ENCODE measurements at regions not wholly inside any gene's neighbourhood (a gene's known extent, or its start where the extent isn't known, plus 50 kb on each side); places are given as distances from the start of the nearest gene placed in this dataset.

DNA sequence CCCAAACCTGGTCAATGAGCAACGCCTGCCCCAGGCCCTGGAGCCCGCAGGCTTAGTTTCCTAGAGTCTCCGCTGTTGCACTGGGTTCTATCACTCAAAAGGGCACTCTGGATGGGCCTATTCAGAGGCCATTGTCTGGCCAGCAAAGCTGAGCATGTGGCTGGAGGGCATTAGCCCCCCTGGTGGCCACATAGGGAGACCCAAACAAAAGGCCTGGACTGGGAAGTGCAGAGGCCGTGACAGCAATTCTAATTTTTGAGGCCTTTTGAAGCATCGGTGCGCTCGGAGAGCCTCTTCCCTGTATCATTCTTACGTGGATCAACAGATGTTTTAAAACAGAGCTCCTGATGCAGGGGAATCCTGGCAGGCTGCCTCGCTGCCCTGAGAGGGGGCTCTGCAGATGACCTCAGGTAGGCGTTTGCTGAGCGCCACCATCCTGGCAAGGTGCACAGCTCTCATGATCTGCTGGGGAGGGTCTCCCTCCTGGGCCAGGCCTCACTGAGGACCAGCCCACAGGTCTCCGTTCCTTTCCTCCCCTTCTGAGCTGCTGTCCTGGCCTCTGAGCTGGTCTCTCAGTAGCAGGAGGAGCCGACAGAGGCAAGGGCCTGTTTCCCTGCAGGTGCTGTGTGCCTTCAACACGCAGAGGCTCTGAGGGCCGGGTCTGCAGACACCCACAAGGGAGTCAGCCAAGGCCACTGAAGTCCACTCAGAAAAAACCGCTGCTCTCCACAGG, 190.5 kb downstream of the URI1 start:
- Histone ChIP-seq H3K27me3 (replicated peaks; ENCODE audit: insufficient read depth) (no peaks in the 10 kb centered on the region), H3K4me1 (ENCODE audit: control insufficient read depth in 1 of 2, low read depth in 2 of 2) (no peaks in the 10 kb centered on the region), H3K27ac (no peak overlapping the region), H3K9me3 (no peaks in the 10 kb centered on the region), H3K36me3 (no peaks in the 10 kb centered on the region), H3K4me3 (no peak overlapping the region)
- TF ChIP-seq, protein P1, sequence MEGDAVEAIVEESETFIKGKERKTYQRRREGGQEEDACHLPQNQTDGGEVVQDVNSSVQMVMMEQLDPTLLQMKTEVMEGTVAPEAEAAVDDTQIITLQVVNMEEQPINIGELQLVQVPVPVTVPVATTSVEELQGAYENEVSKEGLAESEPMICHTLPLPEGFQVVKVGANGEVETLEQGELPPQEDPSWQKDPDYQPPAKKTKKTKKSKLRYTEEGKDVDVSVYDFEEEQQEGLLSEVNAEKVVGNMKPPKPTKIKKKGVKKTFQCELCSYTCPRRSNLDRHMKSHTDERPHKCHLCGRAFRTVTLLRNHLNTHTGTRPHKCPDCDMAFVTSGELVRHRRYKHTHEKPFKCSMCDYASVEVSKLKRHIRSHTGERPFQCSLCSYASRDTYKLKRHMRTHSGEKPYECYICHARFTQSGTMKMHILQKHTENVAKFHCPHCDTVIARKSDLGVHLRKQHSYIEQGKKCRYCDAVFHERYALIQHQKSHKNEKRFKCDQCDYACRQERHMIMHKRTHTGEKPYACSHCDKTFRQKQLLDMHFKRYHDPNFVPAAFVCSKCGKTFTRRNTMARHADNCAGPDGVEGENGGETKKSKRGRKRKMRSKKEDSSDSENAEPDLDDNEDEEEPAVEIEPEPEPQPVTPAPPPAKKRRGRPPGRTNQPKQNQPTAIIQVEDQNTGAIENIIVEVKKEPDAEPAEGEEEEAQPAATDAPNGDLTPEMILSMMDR (IDR thresholded peaks at IDR 0.05): no peak
- DNase-seq (ENCODE audit: low spot score): no peak
- no peak for ATAC-seq (ENCODE audit: insufficient number of reproducible peaks, low FRiP score, low read depth)

DNA sequence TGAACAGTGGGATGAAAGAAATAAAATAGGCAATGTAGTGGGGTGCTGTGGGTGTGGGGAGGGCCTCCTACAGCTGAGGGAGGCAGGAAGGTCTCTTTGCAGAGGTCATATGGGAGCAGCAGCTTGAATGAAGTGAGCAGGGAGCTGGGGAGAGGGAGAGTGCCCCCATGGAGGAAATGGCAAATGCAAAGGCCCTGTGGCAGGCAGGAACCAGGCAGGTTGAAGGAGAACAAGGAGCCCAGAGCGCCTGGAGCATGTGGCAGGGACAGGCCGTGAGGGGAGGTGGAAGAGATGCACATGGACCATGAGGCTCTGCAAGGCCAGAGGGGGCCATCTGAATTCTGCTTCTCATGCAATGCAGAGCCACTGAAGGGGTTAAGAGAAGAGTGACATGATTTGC, 191.8 kb downstream of the URI1 start:
- Histone ChIP-seq H3K4me3 (no peak overlapping the region), H3K27me3 (replicated peaks; ENCODE audit: insufficient read depth) (no peaks in the 10 kb centered on the region), H3K9me3 (no peaks in the 10 kb centered on the region), H3K27ac (no peak overlapping the region), H3K36me3 (no peaks in the 10 kb centered on the region), H3K4me1 (ENCODE audit: control insufficient read depth in 1 of 2, low read depth in 2 of 2) (no peaks in the 10 kb centered on the region)
- TF ChIP-seq, protein P1 (IDR thresholded peaks at IDR 0.05): no peak
- no peak for DNase-seq (ENCODE audit: low spot score)
- ATAC-seq (ENCODE audit: insufficient number of reproducible peaks, low FRiP score, low read depth): no peak

DNA sequence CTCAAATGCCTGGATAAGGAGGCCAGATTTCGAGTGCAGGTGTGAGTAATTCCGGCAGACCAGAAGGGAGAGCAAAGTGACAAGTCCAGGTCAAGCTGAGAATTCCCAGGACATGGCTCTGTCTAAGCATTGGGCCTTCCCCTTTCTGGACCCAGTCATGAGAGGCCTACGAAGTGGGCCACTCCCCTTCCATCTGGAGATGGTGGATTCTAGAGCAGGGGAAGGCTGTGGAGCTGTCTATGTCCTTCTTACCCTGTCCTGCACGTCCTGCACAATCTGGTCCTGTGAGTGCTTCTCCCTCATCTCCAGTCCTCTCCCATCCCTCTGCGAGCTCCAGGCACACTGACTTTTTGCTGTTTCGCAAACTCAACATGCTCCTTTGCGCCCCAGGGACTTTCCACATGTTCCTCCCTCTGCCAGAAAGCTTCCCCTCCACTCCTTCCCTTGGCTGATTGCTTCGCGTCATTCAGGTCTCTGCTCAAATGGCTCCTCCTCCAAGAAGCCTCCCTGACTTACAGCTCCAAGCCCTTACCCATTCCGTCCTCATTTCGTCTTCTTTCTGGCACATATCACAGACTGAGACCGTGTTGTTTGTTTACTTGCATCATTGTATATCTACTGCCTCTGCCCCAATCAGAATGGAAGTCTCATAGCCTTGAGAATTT, 193.2 kb downstream of the URI1 start:
- H3K27me3 ChIP-seq (replicated peaks; ENCODE audit: insufficient read depth): no peaks in the 10 kb centered on the region
- H3K4me1 ChIP-seq (ENCODE audit: control insufficient read depth in 1 of 2, low read depth in 2 of 2): no peaks in the 10 kb centered on the region
- no peaks in the 10 kb centered on the region for H3K36me3 ChIP-seq
- TF ChIP-seq, protein P1 (IDR thresholded peaks at IDR 0.05): no peak
- H3K27ac ChIP-seq: no peak overlapping the region
- ATAC-seq (ENCODE audit: insufficient number of reproducible peaks, low FRiP score, low read depth) (no peak), DNase-seq (ENCODE audit: low spot score) (no peak)
- H3K9me3 ChIP-seq: no peaks in the 10 kb centered on the region
- H3K4me3 ChIP-seq: no peak overlapping the region

DNA sequence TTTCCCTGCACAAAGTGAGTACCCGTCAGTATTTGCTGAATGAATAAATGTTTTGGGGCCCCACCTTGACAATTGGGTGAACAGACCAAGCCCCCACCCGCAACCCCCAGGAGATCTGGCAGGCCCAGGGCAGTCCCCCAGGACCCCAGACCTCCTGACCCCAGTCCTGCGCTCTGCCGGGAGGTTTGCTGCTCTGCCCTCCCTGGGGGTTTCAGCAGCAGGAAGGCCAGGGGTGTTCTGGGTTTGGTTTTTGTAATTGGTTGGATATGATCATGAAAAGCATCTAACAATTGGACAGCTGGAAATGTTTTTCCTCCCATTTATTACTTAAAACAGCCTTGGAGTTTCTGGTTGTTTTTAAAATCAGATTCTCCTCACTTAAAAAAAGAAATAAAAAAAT, 193.8 kb downstream of the URI1 start:
- ATAC-seq (ENCODE audit: insufficient number of reproducible peaks, low FRiP score, low read depth) (no peak), DNase-seq (ENCODE audit: low spot score) (no peak)
- no peak overlapping the region for H3K27ac ChIP-seq
- H3K36me3 ChIP-seq: no peaks in the 10 kb centered on the region
- no peaks in the 10 kb centered on the region for H3K9me3 ChIP-seq
- H3K4me1 ChIP-seq (ENCODE audit: control insufficient read depth in 1 of 2, low read depth in 2 of 2): no peaks in the 10 kb centered on the region
- TF ChIP-seq, protein P1 (IDR thresholded peaks at IDR 0.05): no peak
- H3K27me3 ChIP-seq (replicated peaks; ENCODE audit: insufficient read depth): no peaks in the 10 kb centered on the region
- no peak overlapping the region for H3K4me3 ChIP-seq

DNA sequence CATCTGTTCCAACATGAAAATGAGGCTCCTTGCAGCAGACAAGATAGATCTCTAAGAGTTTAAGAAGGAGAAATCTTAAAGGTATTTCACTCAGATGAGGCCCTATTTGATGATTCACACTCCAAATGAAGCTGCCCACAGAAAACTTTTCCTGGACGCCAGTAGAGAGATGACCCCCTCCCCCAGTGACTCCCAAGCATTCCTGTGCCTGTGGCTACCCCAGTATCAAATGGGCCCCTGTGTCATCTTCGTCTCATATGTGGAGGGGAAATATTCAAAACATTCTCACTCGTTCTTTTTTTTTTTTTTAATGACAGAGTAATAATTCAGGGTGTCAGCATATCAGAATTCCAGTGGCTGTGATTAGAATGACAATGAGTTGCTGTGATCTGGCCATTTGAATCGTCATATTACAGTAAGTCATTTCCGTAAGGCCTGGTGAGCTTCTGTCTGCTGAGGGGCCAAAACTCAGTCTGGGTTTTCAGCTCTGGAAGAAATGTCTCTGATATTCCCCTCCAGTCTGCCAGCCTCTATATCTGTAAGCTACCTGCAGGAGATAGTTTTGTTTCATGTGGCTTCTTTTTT, 194.7 kb downstream of the URI1 start:
- Histone ChIP-seq H3K4me1 (ENCODE audit: control insufficient read depth in 1 of 2, low read depth in 2 of 2) (no peaks in the 10 kb centered on the region), H3K4me3 (no peak overlapping the region), H3K27ac (no peak overlapping the region), H3K9me3 (no peaks in the 10 kb centered on the region), H3K27me3 (replicated peaks; ENCODE audit: insufficient read depth) (no peaks in the 10 kb centered on the region), H3K36me3 (no peaks in the 10 kb centered on the region)
- TF ChIP-seq, protein P1 (IDR thresholded peaks at IDR 0.05): no peak
- no peak for DNase-seq (ENCODE audit: low spot score)
- no peak for ATAC-seq (ENCODE audit: insufficient number of reproducible peaks, low FRiP score, low read depth)

Data from thoracic aorta (tissue), 2 donors.